WERI-Rb-1 (cell line): ENCODE measurements at regions not wholly inside any gene's neighbourhood (a gene's known extent, or its start where the extent isn't known, plus 50 kb on each side); places are given as distances from the start of the nearest gene placed in this dataset.
"Not testable (repeated sequence)": the region's sequence is repeated elsewhere in the genome, so short reads cannot be mapped to it uniquely, and the experiment has no call there.

Source experiments
- DNase-seq: peaks from one replicate; pipeline ENCODE4 v3.0.0-alpha.2; 2020
- H3K27ac ChIP-seq: fragments of 250-450 bp; sonication (Bioruptor Pico); 2 replicates; pipeline ENCODE4 v1.5.1; 2020; ENCODE audit warnings: mild to moderate bottlenecking, moderate library complexity
- H3K27me3 ChIP-seq: fragments of 250-450 bp; sonication (Bioruptor Pico); 2 replicates; pipeline ENCODE4 v1.5.1; 2021; ENCODE audit warnings: mild to moderate bottlenecking, low read depth, moderate library complexity; ENCODE audit not compliant: insufficient read depth, severe bottlenecking
- H3K36me3 ChIP-seq: fragments of 250-450 bp; sonication (Bioruptor Pico); 2 replicates; pipeline ENCODE4 v1.5.1; 2020; ENCODE audit warnings: mild to moderate bottlenecking, moderate library complexity
- H3K4me3 ChIP-seq: 2 replicates; pipeline ENCODE4 v1.5.1; 2011; ENCODE audit warnings: low read depth, mild to moderate bottlenecking, control low read depth, low read length
- H3K9me3 ChIP-seq: fragments of 250-450 bp; sonication (Bioruptor Pico); 2 replicates; pipeline ENCODE4 v1.5.1; 2021; ENCODE audit warnings: mild to moderate bottlenecking, moderate library complexity; ENCODE audit not compliant: severe bottlenecking
- TF ChIP-seq, protein P1 (sequence below): IDR thresholded peaks from 2 replicates; pipeline ENCODE4 v1.5.1; 2011; ENCODE audit warnings: low read depth, mild to moderate bottlenecking, control low read depth, inconsistent platforms, low read length

DNA sequence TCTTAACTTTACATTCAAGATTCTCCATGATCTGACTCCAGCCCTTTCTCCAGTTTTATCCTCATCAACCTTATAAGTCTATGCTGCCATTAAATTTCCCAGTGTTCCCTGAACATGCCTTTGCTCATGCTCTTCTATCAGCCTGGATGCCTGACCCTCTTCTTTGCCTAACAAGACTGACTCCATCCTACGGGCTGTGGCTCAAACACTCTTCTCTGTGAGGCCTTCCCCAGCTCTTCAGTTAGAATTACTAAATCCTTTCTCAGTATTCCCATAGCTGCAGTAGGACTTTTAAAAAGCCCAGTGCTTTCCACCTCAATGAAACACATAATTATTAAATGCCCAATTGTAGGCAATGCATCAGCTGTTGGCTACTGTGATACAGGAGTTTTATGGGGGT, 76.5 kb upstream of the GNG12 start:
- Histone ChIP-seq H3K4me3 (no peak overlapping the region), H3K36me3 (no peaks in the 10 kb centered on the region), H3K27ac (no peak overlapping the region), H3K27me3 (no peaks in the 10 kb centered on the region), H3K9me3 (no peaks in the 10 kb centered on the region)
- DNase-seq = no peak
- TF ChIP-seq, protein P1, sequence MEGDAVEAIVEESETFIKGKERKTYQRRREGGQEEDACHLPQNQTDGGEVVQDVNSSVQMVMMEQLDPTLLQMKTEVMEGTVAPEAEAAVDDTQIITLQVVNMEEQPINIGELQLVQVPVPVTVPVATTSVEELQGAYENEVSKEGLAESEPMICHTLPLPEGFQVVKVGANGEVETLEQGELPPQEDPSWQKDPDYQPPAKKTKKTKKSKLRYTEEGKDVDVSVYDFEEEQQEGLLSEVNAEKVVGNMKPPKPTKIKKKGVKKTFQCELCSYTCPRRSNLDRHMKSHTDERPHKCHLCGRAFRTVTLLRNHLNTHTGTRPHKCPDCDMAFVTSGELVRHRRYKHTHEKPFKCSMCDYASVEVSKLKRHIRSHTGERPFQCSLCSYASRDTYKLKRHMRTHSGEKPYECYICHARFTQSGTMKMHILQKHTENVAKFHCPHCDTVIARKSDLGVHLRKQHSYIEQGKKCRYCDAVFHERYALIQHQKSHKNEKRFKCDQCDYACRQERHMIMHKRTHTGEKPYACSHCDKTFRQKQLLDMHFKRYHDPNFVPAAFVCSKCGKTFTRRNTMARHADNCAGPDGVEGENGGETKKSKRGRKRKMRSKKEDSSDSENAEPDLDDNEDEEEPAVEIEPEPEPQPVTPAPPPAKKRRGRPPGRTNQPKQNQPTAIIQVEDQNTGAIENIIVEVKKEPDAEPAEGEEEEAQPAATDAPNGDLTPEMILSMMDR = no peak

DNA sequence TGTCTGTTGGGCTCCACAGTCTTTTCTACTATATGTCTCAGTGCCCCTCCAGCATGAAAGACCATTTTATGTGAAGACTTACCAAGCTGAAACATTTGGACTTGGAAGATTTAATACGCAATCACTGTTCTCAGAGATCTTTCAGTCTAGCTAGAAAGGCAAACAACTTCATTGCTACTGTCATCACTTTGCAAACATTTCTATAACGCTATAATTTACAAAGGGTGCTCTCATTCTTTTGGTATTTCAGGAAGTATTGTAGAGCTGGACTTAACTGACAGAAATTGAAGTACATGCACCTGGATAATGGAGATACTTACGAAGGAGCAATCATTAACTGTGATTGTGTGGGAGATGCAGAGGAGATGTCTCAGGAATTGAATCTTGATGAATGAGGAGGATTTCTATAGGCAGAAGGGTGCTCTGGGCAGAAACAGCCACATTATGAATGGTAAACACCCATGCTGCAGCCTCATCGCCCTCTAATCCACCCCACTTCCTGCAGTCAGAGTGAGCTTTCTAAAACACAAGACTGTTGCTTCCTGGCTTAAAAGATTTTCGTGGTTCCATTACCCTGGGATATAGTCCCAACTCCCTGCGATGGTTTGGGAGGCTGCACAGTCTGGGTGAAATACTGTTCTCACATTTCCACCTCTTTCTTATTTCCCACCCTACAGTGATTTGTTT, 75.1 kb upstream of the GNG12 start:
- no peak overlapping the region for H3K4me3 ChIP-seq
- no peaks in the 10 kb centered on the region for H3K36me3 ChIP-seq
- H3K9me3 ChIP-seq = no peaks in the 10 kb centered on the region
- DNase-seq = no peak
- no peaks in the 10 kb centered on the region for H3K27me3 ChIP-seq
- H3K27ac ChIP-seq = no peak overlapping the region
- TF ChIP-seq, protein P1 = no peak

DNA sequence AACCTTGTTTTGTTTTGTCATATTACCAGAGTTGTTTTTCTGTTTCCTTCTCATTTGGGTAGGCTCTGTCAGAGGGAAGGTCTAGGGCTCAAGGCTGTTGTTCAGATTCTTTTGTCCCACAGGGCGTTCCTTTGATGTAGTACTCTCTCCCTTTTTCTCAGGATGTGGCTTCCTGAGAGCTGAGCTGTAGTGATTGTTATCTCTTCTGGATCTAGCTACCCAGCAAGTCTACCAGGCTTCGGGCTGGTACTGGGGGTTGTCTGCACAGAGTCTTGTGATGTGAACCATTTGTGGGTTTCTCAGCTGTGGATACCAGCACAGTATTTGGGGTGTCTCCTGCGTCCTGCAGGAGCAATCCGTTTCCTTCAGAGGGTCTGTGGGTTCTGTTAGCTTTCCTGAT, 74.2 kb upstream of the GNG12 start:
- not testable (repeated sequence) for H3K27ac ChIP-seq, H3K36me3 ChIP-seq, DNase-seq, H3K4me3 ChIP-seq, H3K27me3 ChIP-seq, H3K9me3 ChIP-seq

- DNase-seq, H3K27me3 ChIP-seq, H3K4me3 ChIP-seq, H3K36me3 ChIP-seq, H3K27ac ChIP-seq, H3K9me3 ChIP-seq: not testable (repeated sequence)
Observed at GRCh38 chr1:67906015-67906414, 72.7 kb upstream of the GNG12 start.

GRCh38 chr1:67902546-67903223, 69.4 kb upstream of the GNG12 start:
- H3K4me3 ChIP-seq, H3K27ac ChIP-seq, H3K9me3 ChIP-seq, DNase-seq, H3K36me3 ChIP-seq, H3K27me3 ChIP-seq: not testable (repeated sequence)

DNA sequence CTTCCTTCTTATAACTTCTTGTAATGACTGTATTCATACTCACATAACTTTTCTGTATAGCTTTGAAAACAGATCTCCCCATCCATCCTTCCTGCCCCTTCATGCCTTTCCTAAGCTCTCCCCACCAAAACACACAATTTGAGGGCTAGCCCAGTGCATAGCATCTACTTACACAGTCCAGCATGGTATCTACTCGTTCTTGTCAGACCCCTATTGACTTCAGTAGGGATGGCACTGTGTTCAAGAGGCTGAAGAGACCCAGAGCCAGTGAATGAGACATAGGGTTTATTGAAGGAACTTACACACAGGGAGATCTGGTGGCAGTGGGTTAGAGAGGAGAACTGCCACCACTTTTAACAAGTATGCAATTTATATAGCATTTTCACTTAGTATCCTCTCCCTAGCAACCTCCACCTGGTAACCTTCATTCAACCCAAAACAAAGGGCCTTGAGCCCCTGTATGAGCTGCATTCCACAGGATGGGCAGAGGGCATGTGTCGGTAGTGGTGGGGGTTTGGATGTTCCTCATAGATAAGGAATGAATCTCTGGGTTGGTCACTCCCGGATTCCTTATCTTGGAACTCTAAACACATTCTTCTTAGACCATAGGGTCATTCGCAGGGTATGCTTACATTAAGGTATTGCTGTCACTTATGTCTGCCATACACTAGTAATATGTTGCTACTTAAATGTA, 64.9 kb upstream of the GNG12 start:
- no peak overlapping the region for H3K27ac ChIP-seq
- TF ChIP-seq, protein P1 = no peak
- DNase-seq = no peak
- no peak overlapping the region for H3K4me3 ChIP-seq
- H3K27me3 ChIP-seq = no peaks in the 10 kb centered on the region
- H3K9me3 ChIP-seq = no peaks in the 10 kb centered on the region
- H3K36me3 ChIP-seq = no peaks in the 10 kb centered on the region

- TF ChIP-seq, protein P1 = no peak
- H3K4me3 ChIP-seq = no peak overlapping the region
- no peaks in the 10 kb centered on the region for H3K9me3 ChIP-seq
- no peaks in the 10 kb centered on the region for H3K36me3 ChIP-seq
- no peak overlapping the region for H3K27ac ChIP-seq
- H3K27me3 ChIP-seq = no peaks in the 10 kb centered on the region
- no peak for DNase-seq
Observed at GRCh38 chr1:67897270-67897949, 64.1 kb upstream of the GNG12 start.
